ENCODE measurements at regions not wholly inside any gene's neighbourhood (a gene's known extent, or its start where the extent isn't known, plus 50 kb on each side); places are given as distances from the start of the nearest gene placed in this dataset.

DNA sequence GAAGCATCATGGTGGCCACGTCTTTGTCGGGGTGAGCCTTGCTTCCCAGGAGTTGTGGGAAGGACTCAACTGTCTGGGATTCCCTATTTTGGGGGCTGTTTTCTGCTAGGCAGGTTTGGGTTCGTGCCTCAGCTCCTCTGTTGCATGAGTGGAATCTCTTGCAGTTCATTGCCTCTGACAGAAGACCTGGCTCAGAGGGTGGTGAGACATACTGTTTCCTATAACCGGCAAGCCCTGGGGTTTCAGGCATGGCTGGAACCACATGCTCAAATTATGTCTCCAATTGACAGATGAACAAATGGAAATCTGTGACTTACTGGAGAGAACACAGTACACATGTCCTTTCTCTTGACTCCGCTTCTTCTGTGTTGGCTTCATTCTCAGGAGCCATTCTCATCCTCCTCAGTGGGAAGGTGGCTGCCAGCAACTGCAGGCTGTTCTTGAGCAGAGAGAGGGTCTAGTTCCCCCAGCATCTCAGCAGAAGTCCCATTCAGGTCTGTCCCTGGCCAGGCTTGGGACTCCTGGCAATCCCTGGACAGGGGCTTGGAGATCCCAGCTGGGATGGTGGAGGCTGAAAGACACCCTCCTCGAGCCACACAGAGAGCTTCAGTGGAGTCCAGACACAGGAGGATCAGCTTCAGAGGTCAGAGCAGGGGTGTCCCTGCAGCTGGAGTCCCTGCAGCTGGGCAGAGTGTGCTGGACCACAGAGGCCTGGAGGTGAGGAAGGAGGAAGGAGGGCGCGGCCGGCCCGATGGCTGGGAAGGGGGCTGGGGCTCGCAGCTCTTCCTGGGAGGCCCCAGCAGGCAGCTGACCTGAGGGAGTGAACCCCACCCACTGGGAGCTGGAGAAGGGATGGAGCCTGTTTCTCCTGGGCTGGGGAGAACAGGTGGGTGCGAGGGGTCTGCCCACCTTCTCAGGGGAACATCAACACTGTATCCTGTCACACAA is 97.6 kb downstream of the LSM3 start:
- TF ChIP-seq EZH2 (IDR thresholded peaks at IDR 0.05) (no peak), POLR2AphosphoS5 (IDR thresholded peaks at IDR 0.05; ENCODE audit: borderline replicate concordance, low read depth, low read length) (no peak)

Data from SK-N-MC (cell line).